OCI-LY7 (cell line): ENCODE measurements at regions not wholly inside any gene's neighbourhood (a gene's known extent, or its start where the extent isn't known, plus 50 kb on each side); places are given as distances from the start of the nearest gene placed in this dataset.

ENCODE experiments used
- CTCF ChIP-seq: fragments of 200-600 bp; sonication (generic); conservative IDR thresholded peaks from 2 replicates; pipeline ENCODE4 v1.5.1; 2014; ENCODE audit warnings: mild to moderate bottlenecking, antibody characterized with exemption, low read length, moderate library complexity, mixed read lengths
- EZH2phosphoT487 ChIP-seq: fragments of 200-600 bp; sonication (generic); IDR thresholded peaks from 2 replicates; pipeline ENCODE4 v1.6.1; 2018; ENCODE audit warnings: low read depth, borderline replicate concordance, mild to moderate bottlenecking, mixed run types, antibody characterized with exemption, low read length, moderate library complexity, mixed read lengths

- TF ChIP-seq CTCF (no peak), EZH2phosphoT487 (no peak)
Measured at GRCh38 chr11:129285402-129285786, 90.3 kb upstream of the BARX2 start.
